Body of pancreas (tissue), 4 donors: ENCODE measurements at regions not wholly inside any gene's neighbourhood (a gene's known extent, or its start where the extent isn't known, plus 50 kb on each side); places are given as distances from the start of the nearest gene placed in this dataset.
"Not testable (repeated sequence)": the region's sequence is repeated elsewhere in the genome, so short reads cannot be mapped to it uniquely, and the experiment has no call there.

Experiments
- ATAC-seq: fragments of 150-250 bp; one replicate; pipeline ENCODE4 v1.9.1; 2016
- DNase-seq, 4 donors: peaks; one replicate each; pipeline ENCODE4 v3.0.0-alpha.2; 2019
- H3K27ac ChIP-seq, 4 donors: fragments of 200-600 bp; sonication (generic); 1 replicate in 3 of 4; 2 replicates in 1 of 4; pipeline versions ENCODE4 v1.5.1 to v1.6.1; 2016 to 2019; ENCODE audit warnings: mild to moderate bottlenecking in 1 of 4, mixed read lengths in 1 of 4, moderate library complexity in 1 of 4
- H3K27me3 ChIP-seq, 2 donors: fragments of 200-600 bp; sonication (generic); one replicate each; pipeline ENCODE4 v1.6.0; 2016; ENCODE audit warnings: mild to moderate bottlenecking in 1 of 2
- H3K36me3 ChIP-seq, 2 donors: fragments of 200-600 bp; sonication (generic); replicated peaks in 1 of 2; 2 replicates each; pipeline ENCODE4 v1.5.1; 2016; ENCODE audit warnings: low read depth in 2 of 2; ENCODE audit not compliant: insufficient read depth in 1 of 2
- H3K4me1 ChIP-seq: fragments of 200-600 bp; sonication (generic); one replicate; pipeline ENCODE4 v1.6.0; 2016
- H3K4me3 ChIP-seq, 2 donors: fragments of 200-600 bp; sonication (generic); 1 replicate in 1 of 2; 2 replicates in 1 of 2; pipeline ENCODE4 v1.5.1; 2016 to 2019
- H3K9me3 ChIP-seq, 3 donors: fragments of 200-600 bp; sonication (generic); 1 replicate in 2 of 3; 2 replicates in 1 of 3; pipeline ENCODE4 v1.5.1; 2016
- POLR2A ChIP-seq, 3 donors: fragments of 450-650 bp; IDR thresholded peaks; one replicate each; pipeline ENCODE4 v1.6.1; 2016; ENCODE audit warnings: antibody characterized with exemption in 3 of 3, mild to moderate bottlenecking in 2 of 3
- WGBS, 2 donors: methylation state at CpG; one replicate each; pipeline ENCODE4 v1.1.5; 2017; 5-methylcytosine and 5-hydroxymethylcytosine counted together
- intact Hi-C: fragments of 100-400 bp; cut with DNase I; formaldehyde crosslinking; loops from one replicate; pipeline ENCODE4 v1.15.1; 2023
- TF ChIP-seq, protein P1 (sequence below), 7 experiments: fragments of 450-650 bp in 4 of 7; fragments of 200-600 bp in 3 of 7; sonication (generic) in 3 of 7; IDR thresholded peaks; one replicate each; pipeline ENCODE4 v1.5.1; 2016 to 2019; ENCODE audit warnings: antibody characterized with exemption in 7 of 7

DNA sequence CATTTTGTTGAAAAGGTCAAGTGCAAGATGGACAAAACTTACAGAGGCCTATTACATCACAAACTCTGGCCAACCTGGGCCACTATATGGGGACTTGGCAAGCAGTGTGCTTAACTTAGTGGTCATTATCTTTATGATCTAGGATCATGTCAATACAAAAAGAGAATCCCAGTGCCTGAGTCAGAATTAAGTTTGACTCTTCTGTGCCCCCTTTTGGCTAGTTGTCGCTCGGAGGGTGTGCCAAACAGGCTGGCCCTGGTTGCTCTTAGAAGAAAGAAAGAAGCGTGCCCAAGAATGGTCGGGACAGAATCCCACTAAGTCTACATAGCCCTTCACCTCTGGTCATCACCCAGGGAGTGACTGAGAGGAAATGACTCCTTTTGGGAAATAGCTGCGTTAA is 100.1 kb downstream of the EIF4E start:
- intact Hi-C loops: no loop called here
- ATAC-seq (no peak), DNase-seq (no peak)
- Histone ChIP-seq H3K36me3 (no peaks in the 10 kb centered on the region), H3K4me1 (no peaks in the 10 kb centered on the region), H3K27ac (no peak overlapping the region), H3K4me3 (no peak overlapping the region), H3K27me3 (no peaks in the 10 kb centered on the region), H3K9me3 (no peaks in the 10 kb centered on the region)
- 62 to 66% methylated on average over 5 of the region's 5 CpGs for WGBS, 2 donors
- TF ChIP-seq, protein P1, sequence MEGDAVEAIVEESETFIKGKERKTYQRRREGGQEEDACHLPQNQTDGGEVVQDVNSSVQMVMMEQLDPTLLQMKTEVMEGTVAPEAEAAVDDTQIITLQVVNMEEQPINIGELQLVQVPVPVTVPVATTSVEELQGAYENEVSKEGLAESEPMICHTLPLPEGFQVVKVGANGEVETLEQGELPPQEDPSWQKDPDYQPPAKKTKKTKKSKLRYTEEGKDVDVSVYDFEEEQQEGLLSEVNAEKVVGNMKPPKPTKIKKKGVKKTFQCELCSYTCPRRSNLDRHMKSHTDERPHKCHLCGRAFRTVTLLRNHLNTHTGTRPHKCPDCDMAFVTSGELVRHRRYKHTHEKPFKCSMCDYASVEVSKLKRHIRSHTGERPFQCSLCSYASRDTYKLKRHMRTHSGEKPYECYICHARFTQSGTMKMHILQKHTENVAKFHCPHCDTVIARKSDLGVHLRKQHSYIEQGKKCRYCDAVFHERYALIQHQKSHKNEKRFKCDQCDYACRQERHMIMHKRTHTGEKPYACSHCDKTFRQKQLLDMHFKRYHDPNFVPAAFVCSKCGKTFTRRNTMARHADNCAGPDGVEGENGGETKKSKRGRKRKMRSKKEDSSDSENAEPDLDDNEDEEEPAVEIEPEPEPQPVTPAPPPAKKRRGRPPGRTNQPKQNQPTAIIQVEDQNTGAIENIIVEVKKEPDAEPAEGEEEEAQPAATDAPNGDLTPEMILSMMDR (IDR thresholded peaks at IDR 0.05): no peak
- TF ChIP-seq POLR2A (IDR thresholded peaks at IDR 0.05): no peak

DNA sequence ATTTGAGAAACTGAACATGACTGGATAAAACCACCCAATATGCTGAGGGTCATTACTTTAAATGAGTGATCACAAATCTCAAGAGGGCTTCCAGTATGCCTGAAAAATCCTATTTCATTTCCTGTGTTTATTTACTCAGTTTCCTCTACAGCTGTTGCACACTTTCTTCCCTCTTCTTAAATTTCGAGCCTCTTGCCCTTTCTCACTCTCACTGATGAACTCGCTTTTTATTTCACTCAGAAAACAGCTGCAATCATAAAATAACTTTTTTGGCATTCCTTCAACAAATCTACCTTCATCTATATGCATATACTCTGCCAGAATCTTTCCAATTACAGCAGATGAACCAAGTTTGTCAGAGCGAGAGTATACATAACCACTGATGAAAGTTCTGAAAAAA is 101.3 kb downstream of the EIF4E start:
- intact Hi-C loops: no loop called here
- Histone ChIP-seq H3K36me3 (no peaks in the 10 kb centered on the region), H3K9me3 (no peaks in the 10 kb centered on the region), H3K4me3 (no peak overlapping the region), H3K27me3 (no peaks in the 10 kb centered on the region), H3K4me1 (no peaks in the 10 kb centered on the region), H3K27ac (no peak overlapping the region)
- DNase-seq (no peak), ATAC-seq (no peak)
- TF ChIP-seq POLR2A (IDR thresholded peaks at IDR 0.05): no peak
- TF ChIP-seq, protein P1 (IDR thresholded peaks at IDR 0.05): no peak
- WGBS, 2 donors: 61 to 66% methylated on average over 3 of the region's 3 CpGs

DNA sequence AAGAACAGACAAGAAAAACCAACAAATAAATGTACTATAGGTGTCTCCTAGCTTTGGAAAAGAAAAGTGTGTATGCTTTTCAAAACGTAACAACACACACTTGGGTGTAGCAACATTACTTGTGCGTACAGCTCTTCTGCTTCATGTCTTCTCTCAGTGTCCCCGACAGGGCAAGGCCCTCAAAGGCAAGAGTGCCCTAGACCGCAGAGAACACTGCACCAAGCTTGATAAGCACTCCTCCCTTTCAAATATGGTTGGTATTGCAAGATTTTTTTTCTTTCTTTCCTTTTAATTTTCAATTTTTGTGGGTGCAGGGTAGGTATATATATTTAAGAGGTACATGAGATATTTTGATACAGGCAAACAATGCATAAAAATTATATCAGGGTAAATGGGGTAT is 106.8 kb downstream of the EIF4E start:
- H3K4me1 ChIP-seq: no peaks in the 10 kb centered on the region

DNA sequence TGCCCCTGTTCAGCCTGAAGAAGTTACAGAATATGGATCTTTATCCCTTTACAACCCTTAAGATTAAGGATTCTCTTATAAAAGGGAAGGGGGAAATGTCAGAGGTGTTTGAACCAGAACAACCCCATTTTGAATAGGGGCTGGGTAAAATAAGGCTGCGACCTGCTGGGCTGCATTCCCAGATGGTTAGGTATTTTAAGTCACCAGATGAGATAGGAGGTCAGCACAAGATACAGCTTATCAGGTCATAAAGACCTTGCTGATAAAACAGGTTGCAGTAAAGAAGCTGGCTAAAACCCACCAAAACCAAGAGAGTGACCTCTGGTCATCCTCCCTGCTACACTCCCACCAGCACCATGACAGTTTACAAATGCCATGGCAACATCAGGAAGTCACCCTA is 110.8 kb downstream of the EIF4E start:
- H3K9me3 ChIP-seq, DNase-seq, H3K27me3 ChIP-seq, H3K27ac ChIP-seq, H3K36me3 ChIP-seq, H3K4me1 ChIP-seq, ATAC-seq, H3K4me3 ChIP-seq, intact Hi-C loops: not testable (repeated sequence)
- 63 to 78% methylated on average over 1 of the region's 1 CpG for WGBS, 2 donors

More for the DNA sequence above, 106.8 kb downstream of the EIF4E start:
- Histone ChIP-seq H3K36me3 (no peaks in the 10 kb centered on the region), H3K4me3 (no peak overlapping the region), H3K9me3 (no peaks in the 10 kb centered on the region), H3K27ac (no peak overlapping the region), H3K27me3 (no peaks in the 10 kb centered on the region)
- WGBS, 2 donors: 81 to 83% methylated on average over 4 of the region's 4 CpGs
- ATAC-seq: no peak
- intact Hi-C loops: no loop called here
- no peak for DNase-seq
- TF ChIP-seq, protein P1 (IDR thresholded peaks at IDR 0.05): no peak
- TF ChIP-seq POLR2A (IDR thresholded peaks at IDR 0.05): no peak

DNA sequence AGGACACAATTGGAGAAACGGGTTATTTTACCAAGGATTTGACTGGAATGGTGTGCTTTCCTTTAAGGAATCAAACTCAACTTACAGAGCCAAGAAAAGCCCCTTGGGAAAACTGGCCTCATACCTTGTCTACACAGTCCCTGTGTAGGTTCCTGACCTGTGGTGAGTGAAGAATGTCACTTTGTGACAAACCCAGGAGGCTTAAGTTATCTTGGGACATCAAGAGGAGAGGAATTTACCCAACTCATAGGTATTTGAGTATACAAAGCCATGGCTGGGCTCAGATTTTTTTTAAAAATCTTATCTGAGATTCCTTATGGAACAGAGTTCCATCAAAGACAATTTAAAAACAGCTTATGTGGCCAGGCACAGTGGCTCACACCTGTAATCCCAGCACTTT is 112.1 kb downstream of the EIF4E start:
- intact Hi-C loops: no loop called here
- no peak for TF ChIP-seq POLR2A (IDR thresholded peaks at IDR 0.05)
- TF ChIP-seq, protein P1 (IDR thresholded peaks at IDR 0.05): no peak
- no peak for DNase-seq

More for the DNA sequence above, 112.1 kb downstream of the EIF4E start:
- Histone ChIP-seq H3K4me3 (no peak overlapping the region), H3K9me3 (no peaks in the 10 kb centered on the region), H3K27ac (no peak overlapping the region), H3K27me3 (no peaks in the 10 kb centered on the region), H3K36me3 (no peaks in the 10 kb centered on the region), H3K4me1 (no peaks in the 10 kb centered on the region)
- no peak for ATAC-seq
- 54 to 65% methylated on average over 1 of the region's 1 CpG for WGBS, 2 donors
